Bronchial epithelial cell (primary cell): ENCODE measurements at regions not wholly inside any gene's neighbourhood (a gene's known extent, or its start where the extent isn't known, plus 50 kb on each side); places are given as distances from the start of the nearest gene placed in this dataset.

ENCODE experiments used
- DNase-seq: peaks from one replicate; pipeline ENCODE4 v3.0.0-alpha.2; 2010; ENCODE audit warnings: low read depth
- FAIRE-seq: peaks from 2 replicates; lab custom pipeline; 2011; peaks lifted over from hg19 to GRCh38; lab: Jason Lieb, UNC
- H3K27me3 ChIP-seq: 2 replicates; pipeline ENCODE4 v1.5.1; 2011; ENCODE audit warnings: low read length; ENCODE audit not compliant: control insufficient read depth, insufficient read depth
- H3K36me3 ChIP-seq: 2 replicates; pipeline ENCODE4 v1.5.1; 2011; ENCODE audit warnings: low read length; ENCODE audit not compliant: control insufficient read depth, insufficient read depth
- H3K4me3 ChIP-seq: 2 replicates; pipeline ENCODE4 v1.5.1; 2011; ENCODE audit warnings: mild to moderate bottlenecking, low read depth, low read length, control low read depth
- TF ChIP-seq, protein P1 (sequence below): IDR thresholded peaks from 2 replicates; pipeline ENCODE4 v1.5.1; 2011; ENCODE audit warnings: mild to moderate bottlenecking, moderate library complexity, low read length, control low read depth, inconsistent platforms; ENCODE audit not compliant: insufficient read depth, severe bottlenecking

DNA sequence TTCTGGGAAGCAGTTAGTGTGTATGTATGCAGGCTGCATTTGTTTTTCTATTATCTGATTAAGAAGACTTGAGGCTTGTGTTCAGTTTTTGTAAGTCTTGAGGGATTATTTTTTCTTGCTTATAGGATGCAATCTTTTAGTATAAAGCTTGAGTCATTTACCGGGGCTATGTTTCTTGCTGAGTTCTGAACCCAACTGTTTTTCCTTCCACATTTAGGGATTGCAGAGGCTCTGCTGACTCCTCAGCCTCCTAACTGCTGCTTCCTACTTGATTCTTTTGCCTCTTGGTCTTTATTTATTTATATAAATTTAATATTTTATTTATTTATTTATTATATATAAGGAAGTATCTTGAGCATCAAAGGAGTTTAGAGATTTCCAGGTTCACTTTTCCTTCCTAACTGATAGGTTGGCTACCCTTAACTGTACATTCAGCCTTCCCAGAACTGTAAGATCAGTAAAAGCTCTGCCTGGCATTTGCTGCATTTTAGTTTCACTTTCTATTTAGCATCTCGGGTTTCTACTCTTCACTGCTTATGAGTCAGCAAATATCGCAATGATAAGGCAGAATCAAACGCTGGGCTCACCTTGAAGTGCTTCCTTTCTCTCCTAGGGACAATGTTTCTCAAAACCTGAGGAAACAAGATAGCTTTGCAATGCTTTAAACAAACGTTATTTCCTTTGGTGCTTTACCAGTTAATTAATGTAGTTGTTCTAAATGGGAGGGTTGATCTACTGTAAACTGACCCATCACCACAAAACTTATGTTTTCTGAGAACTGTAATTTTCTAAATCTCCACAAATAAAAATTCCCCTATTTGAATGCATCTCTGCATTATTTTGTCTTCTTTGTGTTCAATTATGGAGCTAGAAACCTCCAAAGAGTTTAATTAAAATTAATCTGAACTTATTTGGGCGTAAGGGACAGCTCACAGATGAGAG is 1183.7 kb upstream of the TMEM132C start:
- FAIRE-seq (no peak), DNase-seq (peak; percentile 83)
- Histone ChIP-seq H3K27me3 (no peaks in the 10 kb centered on the region), H3K36me3 (no peaks in the 10 kb centered on the region), H3K4me3 (no peak overlapping the region)
- TF ChIP-seq, protein P1, sequence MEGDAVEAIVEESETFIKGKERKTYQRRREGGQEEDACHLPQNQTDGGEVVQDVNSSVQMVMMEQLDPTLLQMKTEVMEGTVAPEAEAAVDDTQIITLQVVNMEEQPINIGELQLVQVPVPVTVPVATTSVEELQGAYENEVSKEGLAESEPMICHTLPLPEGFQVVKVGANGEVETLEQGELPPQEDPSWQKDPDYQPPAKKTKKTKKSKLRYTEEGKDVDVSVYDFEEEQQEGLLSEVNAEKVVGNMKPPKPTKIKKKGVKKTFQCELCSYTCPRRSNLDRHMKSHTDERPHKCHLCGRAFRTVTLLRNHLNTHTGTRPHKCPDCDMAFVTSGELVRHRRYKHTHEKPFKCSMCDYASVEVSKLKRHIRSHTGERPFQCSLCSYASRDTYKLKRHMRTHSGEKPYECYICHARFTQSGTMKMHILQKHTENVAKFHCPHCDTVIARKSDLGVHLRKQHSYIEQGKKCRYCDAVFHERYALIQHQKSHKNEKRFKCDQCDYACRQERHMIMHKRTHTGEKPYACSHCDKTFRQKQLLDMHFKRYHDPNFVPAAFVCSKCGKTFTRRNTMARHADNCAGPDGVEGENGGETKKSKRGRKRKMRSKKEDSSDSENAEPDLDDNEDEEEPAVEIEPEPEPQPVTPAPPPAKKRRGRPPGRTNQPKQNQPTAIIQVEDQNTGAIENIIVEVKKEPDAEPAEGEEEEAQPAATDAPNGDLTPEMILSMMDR: no peak

DNA sequence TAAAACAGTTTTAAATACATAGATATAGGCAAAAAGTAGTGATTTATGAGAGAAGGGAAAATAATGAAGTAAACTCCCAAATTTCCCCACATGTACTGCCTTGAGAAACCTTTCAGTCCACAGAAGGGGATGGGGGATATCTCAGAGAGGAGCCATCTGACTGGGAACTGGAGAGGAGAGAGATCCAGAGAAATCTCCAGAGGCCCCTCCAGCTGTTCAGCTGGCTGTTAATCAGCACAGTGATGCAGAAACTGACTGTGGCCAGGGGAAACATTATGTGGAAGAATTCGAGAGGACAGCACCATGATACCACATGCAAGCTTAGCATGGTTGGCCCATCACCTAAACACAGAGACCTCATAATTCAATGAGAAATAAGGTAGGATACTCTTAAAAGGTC is 1165.9 kb upstream of the TMEM132C start:
- H3K4me3 ChIP-seq: no peak overlapping the region
- no peak for FAIRE-seq
- H3K36me3 ChIP-seq: no peaks in the 10 kb centered on the region
- TF ChIP-seq, protein P1: no peak
- DNase-seq: no peak
- H3K27me3 ChIP-seq: no peaks in the 10 kb centered on the region

DNA sequence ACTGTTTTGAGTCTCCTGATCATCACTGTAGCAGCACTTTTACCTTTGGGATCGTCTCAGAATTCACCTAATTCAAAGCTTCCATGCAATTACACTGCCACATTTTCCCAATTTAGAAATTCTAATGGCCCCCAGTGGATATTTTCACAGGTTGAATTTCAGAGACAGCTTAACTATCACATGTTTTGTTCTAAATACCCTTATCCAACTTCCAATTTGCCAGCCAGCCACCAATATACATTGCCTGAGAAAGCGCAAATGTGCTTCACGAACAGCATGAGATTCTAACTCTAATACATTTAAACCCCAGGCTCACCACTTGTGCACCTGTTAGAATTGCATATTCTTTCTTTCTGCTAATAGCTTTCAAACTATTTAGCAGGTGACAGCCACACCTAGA is 1160.9 kb upstream of the TMEM132C start:
- no peak for DNase-seq
- H3K36me3 ChIP-seq: no peaks in the 10 kb centered on the region
- H3K27me3 ChIP-seq: no peaks in the 10 kb centered on the region
- H3K4me3 ChIP-seq: no peak overlapping the region
- no peak for FAIRE-seq
- TF ChIP-seq, protein P1: no peak

DNA sequence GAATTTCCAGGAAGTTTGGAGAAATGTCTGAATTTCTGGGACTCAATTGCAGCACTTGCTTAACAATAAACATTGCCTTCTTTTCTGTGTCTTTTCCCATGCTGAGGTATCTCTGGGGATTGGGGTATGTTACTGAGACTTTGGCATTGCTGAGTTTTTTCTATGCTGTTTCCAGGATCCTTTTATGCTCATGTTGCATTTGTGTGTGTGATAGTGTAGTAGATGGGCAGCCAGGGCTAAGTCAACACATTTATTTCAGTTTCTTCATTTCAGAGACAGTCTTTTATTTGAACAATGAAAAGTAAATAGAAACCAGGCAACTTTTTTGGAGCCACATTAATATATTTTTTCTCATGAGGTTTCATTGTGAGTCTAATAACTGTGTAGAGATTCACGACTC is 1160.3 kb upstream of the TMEM132C start:
- FAIRE-seq: no peak

DNA sequence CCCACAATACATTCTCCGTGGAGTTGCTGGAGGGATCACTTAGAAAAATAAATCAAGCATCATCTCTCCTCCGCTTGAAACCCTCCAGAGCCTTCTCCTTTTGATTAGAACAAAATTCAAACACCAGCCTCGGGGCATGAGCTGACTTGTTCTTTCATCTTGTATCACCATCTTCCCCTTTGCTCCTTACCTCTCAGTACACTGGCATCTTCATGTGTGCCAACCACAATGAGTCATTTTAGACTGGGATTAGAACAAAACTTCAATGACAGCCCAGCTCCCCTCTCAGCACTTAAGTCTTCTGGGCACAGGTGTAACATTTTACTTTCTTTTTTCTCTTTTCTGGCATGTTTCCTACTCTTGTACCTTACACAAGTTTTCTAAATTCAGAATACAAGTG is 1159.2 kb upstream of the TMEM132C start:
- FAIRE-seq (peak; percentile 62), DNase-seq (peak; percentile 93)
- H3K27me3 ChIP-seq: no peaks in the 10 kb centered on the region
- H3K36me3 ChIP-seq: no peaks in the 10 kb centered on the region
- TF ChIP-seq, protein P1: no peak
- no peak overlapping the region for H3K4me3 ChIP-seq

More for the DNA sequence above, 1160.3 kb upstream of the TMEM132C start:
- no peaks in the 10 kb centered on the region for H3K27me3 ChIP-seq
- TF ChIP-seq, protein P1: no peak
- DNase-seq: no peak
- H3K36me3 ChIP-seq: no peaks in the 10 kb centered on the region
- H3K4me3 ChIP-seq: no peak overlapping the region
